ENCODE measurements at regions not wholly inside any gene's neighbourhood (a gene's known extent, or its start where the extent isn't known, plus 50 kb on each side); places are given as distances from the start of the nearest gene placed in this dataset.

GRCh38 chr10:131776496-131776895 lies 124.3 kb upstream of the PPP2R2D start:
- Histone ChIP-seq H3K9me3 (peaks cover 0 to 52% (median 0%) of the 10 kb centered on the region in 4 donors), H3K4me1 (no peaks in the 10 kb centered on the region), H3K27ac (no peak overlapping the region), H3K4me3 (no peak overlapping the region), H3K36me3 (no peaks in the 10 kb centered on the region), H3K27me3 (no peaks in the 10 kb centered on the region)
- DNase-seq (ENCODE audit: low spot score in 2 of 2) = no peak
- no peak for TF ChIP-seq POLR2A (IDR thresholded peaks at IDR 0.05)
- TF ChIP-seq EP300 (IDR thresholded peaks at IDR 0.05) = no peak
- TF ChIP-seq CTCF (IDR thresholded peaks at IDR 0.05) = no peak
- 80 to 82% methylated on average over 11 of the region's 11 CpGs for WGBS, 2 donors

DNA sequence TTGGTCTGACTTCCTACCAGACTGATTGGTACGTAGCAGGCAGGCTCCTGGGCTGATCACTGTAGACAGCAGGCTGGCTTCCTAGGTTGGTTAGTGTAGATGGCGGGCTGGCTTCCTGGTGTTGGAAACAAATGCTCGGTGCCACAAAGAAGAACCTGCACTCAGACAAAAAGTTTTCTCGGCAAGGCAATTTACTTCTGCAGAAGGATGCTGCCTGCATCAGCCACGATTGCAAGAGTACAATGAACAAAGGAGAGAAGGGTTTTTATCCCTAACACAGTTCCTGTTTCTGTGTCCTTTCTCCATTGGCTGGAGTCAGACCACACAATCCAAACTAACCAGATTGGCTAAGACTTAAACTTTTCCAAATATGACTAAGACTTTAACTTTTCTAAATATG lies 123.6 kb upstream of the PPP2R2D start:
- no peak overlapping the region for H3K27ac ChIP-seq
- WGBS, 2 donors = 87 to 92% methylated on average over 5 of the region's 5 CpGs
- no peak for DNase-seq (ENCODE audit: low spot score in 2 of 2)

DNA sequence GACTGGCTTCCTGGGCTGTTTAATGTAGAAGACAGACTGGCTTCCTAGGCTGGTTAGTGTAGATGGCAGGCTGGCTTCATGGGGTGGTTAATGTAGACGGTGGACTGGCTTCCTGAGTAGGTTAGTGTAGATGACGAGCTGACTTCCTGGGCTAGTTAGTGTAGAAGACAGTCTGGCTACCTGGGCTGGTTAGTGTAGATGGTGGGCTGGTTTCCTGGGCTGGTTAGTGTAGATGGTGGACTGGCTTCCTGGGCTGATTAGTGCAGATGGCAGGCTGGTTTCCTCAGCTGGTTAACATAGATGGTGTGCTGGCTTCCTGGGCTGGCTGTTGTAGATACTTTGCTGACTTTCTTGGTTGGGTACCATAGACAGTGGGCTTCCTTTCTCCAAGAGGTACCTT lies 122.9 kb upstream of the PPP2R2D start:
- Histone ChIP-seq H3K27ac (no peak overlapping the region), H3K27me3 (no peaks in the 10 kb centered on the region), H3K4me3 (no peak overlapping the region), H3K36me3 (no peaks in the 10 kb centered on the region), H3K4me1 (no peaks in the 10 kb centered on the region), H3K9me3 (peaks cover 0 to 57% (median 0%) of the 10 kb centered on the region in 4 donors)
- TF ChIP-seq CTCF (IDR thresholded peaks at IDR 0.05) (no peak), POLR2A (IDR thresholded peaks at IDR 0.05) (no peak), EP300 (IDR thresholded peaks at IDR 0.05) (no peak)
- WGBS, 2 donors = 75 to 93% methylated on average over 2 of the region's 2 CpGs
- DNase-seq (ENCODE audit: low spot score in 2 of 2) = no peak

More for the DNA sequence above, 123.6 kb upstream of the PPP2R2D start:
- Histone ChIP-seq H3K9me3 (peaks cover 0 to 52% (median 0%) of the 10 kb centered on the region in 4 donors), H3K4me3 (no peak overlapping the region), H3K27me3 (no peaks in the 10 kb centered on the region), H3K4me1 (no peaks in the 10 kb centered on the region), H3K36me3 (no peaks in the 10 kb centered on the region)
- TF ChIP-seq POLR2A (IDR thresholded peaks at IDR 0.05) (no peak), CTCF (IDR thresholded peaks at IDR 0.05) (no peak), EP300 (IDR thresholded peaks at IDR 0.05) (no peak)

- Histone ChIP-seq H3K9me3 (peaks cover 0 to 57% (median 0%) of the 10 kb centered on the region in 4 donors), H3K27ac (no peak overlapping the region), H3K27me3 (no peaks in the 10 kb centered on the region), H3K4me1 (no peaks in the 10 kb centered on the region), H3K36me3 (no peaks in the 10 kb centered on the region), H3K4me3 (no peak overlapping the region)
- TF ChIP-seq EP300 (IDR thresholded peaks at IDR 0.05) (no peak), POLR2A (IDR thresholded peaks at IDR 0.05) (no peak), CTCF (IDR thresholded peaks at IDR 0.05) (no peak)
- 79 to 86% methylated on average over 4 of the region's 9 CpGs for WGBS, 2 donors
- DNase-seq (ENCODE audit: low spot score in 2 of 2) = no peak
Measured at GRCh38 chr10:131778385-131778784, 122.4 kb upstream of the PPP2R2D start.

DNA sequence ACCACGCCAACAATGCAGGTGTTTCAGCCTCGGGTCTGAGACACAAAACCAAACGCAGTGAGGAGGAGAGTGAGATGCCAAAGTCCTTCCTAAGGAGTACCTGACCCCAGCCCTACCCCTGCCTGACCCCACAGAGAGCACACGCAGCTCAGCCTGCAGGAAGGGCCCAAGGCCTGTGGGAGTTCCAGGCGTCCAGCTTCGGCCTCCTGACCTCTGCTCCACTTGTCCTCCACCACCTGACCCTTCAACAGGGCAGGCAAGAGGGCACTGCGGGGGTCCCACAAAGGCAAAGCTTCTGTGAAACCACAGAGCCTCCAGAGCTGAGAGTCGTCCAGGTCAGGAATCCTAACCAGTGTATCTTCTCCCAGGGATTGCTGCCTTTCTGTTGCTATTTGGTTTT lies 122.0 kb upstream of the PPP2R2D start:
- Histone ChIP-seq H3K27ac (no peak overlapping the region), H3K36me3 (no peaks in the 10 kb centered on the region), H3K4me1 (no peaks in the 10 kb centered on the region), H3K9me3 (peaks cover 0 to 57% (median 0%) of the 10 kb centered on the region in 4 donors), H3K4me3 (no peak overlapping the region), H3K27me3 (no peaks in the 10 kb centered on the region)
- 75 to 82% methylated on average over 8 of the region's 8 CpGs for WGBS, 2 donors
- TF ChIP-seq EP300 (IDR thresholded peaks at IDR 0.05) = no peak
- no peak for TF ChIP-seq POLR2A (IDR thresholded peaks at IDR 0.05)
- no peak for TF ChIP-seq CTCF (IDR thresholded peaks at IDR 0.05)
- no peak for DNase-seq (ENCODE audit: low spot score in 2 of 2)
